NB4 (cell line): ENCODE measurements at regions not wholly inside any gene's neighbourhood (a gene's known extent, or its start where the extent isn't known, plus 50 kb on each side); places are given as distances from the start of the nearest gene placed in this dataset.

ENCODE experiments used
- DNase-seq: peaks from one replicate; pipeline ENCODE4 v3.0.0; 2010; ENCODE audit warnings: low read depth
- H3K4me3 ChIP-seq: one replicate; pipeline ENCODE4 v1.5.1; 2011; ENCODE audit warnings: mild to moderate bottlenecking, low read depth, low read length, moderate library complexity
- CTCF ChIP-seq: IDR thresholded peaks from one replicate; pipeline ENCODE4 v1.5.1; 2012; ENCODE audit warnings: low read depth, low read length
- MAX ChIP-seq: IDR thresholded peaks from 2 replicates; pipeline ENCODE4 v1.6.1; 2011; ENCODE audit warnings: low read depth, low read length
- MYC ChIP-seq: IDR thresholded peaks from 2 replicates; pipeline ENCODE4 v1.6.1; 2011; ENCODE audit warnings: low read depth, low read length
- POLR2A ChIP-seq: IDR thresholded peaks from 2 replicates; pipeline ENCODE4 v1.6.1; 2011; ENCODE audit warnings: mild to moderate bottlenecking; ENCODE audit not compliant: insufficient read length; ENCODE audit errors: extremely low read depth

GRCh38 chr13:53513226-53513625, 484.6 kb downstream of the OLFM4 start:
- DNase-seq: no peak
- no peak for TF ChIP-seq POLR2A
- TF ChIP-seq MYC: no peak
- TF ChIP-seq CTCF: no peak
- TF ChIP-seq MAX: no peak
- H3K4me3 ChIP-seq: no peak overlapping the region

DNA sequence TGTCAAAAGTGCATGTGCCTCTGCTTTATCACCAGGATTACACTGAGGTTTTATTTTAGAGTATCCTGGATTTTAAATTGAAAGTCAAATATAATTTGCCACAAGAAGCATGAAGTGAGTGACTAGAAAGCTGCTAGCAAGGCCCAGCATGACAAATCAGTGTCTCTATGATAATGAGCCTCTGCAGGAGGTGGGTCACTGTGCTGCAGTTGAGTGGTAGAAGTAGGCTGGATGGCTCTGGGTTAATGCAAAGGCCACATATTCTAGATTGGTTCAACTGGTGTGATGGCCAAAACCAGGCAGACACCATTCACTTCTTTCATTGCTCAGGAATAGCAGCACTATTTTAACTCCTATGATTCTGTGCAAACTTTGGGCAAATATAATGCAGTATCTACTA, 491.5 kb downstream of the OLFM4 start:
- DNase-seq: no peak
- TF ChIP-seq MAX: no peak
- no peak for TF ChIP-seq CTCF
- TF ChIP-seq MYC: no peak
- no peak for TF ChIP-seq POLR2A

GRCh38 chr13:53522034-53522433, 493.4 kb downstream of the OLFM4 start:
- no peak for DNase-seq
- no peak for TF ChIP-seq POLR2A
- TF ChIP-seq MYC: no peak
- TF ChIP-seq CTCF: no peak
- no peak for TF ChIP-seq MAX
- no peak overlapping the region for H3K4me3 ChIP-seq

More for the DNA sequence above, 491.5 kb downstream of the OLFM4 start:
- no peak overlapping the region for H3K4me3 ChIP-seq

GRCh38 chr13:53537586-53537985, 509.0 kb downstream of the OLFM4 start:
- no peak for DNase-seq
- H3K4me3 ChIP-seq: no peak overlapping the region
- TF ChIP-seq MAX: no peak
- TF ChIP-seq CTCF: no peak
- no peak for TF ChIP-seq POLR2A
- TF ChIP-seq MYC: no peak

DNA sequence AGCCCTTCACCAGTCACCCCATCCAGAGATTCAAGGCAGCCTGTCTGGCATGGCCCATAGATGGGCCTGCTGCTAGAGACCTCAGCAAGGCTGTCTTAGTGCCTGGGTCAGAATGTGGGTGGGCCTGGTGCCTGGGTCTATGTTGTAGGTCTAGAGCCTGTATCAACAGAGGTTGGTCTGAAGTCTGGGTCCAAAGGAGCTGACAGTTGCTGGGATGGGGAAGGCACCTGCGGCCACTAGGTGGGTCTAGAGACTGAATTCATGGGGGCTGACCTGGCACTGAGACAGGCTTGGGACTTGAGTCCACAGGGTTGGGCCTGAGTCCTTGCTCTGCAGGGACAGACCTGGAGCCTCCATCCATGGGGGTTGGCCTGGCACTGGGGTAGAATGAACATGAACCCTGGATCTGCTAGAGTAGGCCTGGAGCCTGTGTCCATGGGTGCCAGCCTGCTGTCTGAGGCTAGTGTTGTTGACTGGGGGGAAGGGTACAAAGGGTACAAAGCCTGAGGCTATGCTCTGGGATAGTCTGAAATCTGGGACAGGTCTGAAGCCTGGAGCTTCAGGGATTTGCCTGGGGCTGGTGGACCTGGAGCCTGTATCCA, 516.8 kb downstream of the OLFM4 start:
- no peak for DNase-seq
- H3K4me3 ChIP-seq: no peak overlapping the region
- TF ChIP-seq CTCF: no peak
- no peak for TF ChIP-seq MYC
- no peak for TF ChIP-seq POLR2A
- no peak for TF ChIP-seq MAX

DNA sequence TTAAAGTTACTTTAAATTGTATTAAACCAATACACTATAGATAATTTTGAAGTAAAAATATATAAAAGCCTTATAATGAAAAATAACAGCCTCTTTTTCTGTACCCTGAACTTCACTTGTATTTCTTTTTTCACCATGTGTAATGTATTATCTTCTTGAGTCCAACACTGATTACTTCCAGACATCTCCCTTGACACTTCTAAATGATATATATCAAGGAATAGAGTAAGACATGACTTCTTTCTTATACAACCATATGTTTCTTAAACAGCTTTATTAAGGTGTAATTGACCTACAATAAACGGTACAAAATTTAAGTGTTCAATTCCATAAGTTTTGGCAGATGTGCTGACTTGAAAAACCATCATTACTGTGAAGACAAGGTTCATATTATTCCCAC, 531.9 kb downstream of the OLFM4 start:
- H3K4me3 ChIP-seq: no peak overlapping the region
- DNase-seq: no peak
- TF ChIP-seq MAX (no peak), POLR2A (no peak), MYC (no peak), CTCF (no peak)
